Stomach (tissue), 8 donors: ENCODE measurements at regions not wholly inside any gene's neighbourhood (a gene's known extent, or its start where the extent isn't known, plus 50 kb on each side); places are given as distances from the start of the nearest gene placed in this dataset.

Experiments
- DNase-seq, 2 donors: peaks; one replicate each; pipeline versions ENCODE4 v3.0.0 to v3.0.0-alpha.2; 2013 to 2019
- H3K27ac ChIP-seq, 5 donors: fragments of 200-600 bp in 4 of 5; sonication (generic) in 4 of 5; one replicate each; pipeline ENCODE4 v1.5.1; 2013 to 2019; ENCODE audit warnings: mild to moderate bottlenecking in 1 of 5, moderate library complexity in 1 of 5
- H3K27me3 ChIP-seq, 3 donors: fragments of 200-600 bp; sonication (generic); one replicate each; pipeline ENCODE4 v1.5.1; 2017 to 2019; ENCODE audit warnings: mixed run types in 1 of 3
- H3K36me3 ChIP-seq, 4 donors: fragments of 200-600 bp; sonication (generic); 1 replicate in 3 of 4; 2 replicates in 1 of 4; pipeline ENCODE4 v1.5.1; 2016 to 2019
- H3K4me1 ChIP-seq, 4 donors: fragments of 200-600 bp; sonication (generic); one replicate each; pipeline ENCODE4 v1.5.1; 2016 to 2019
- H3K4me3 ChIP-seq, 4 donors: fragments of 200-600 bp; sonication (generic) in 3 of 4; one replicate each; pipeline ENCODE4 v1.5.1; 2016 to 2019; ENCODE audit warnings: mild to moderate bottlenecking in 1 of 4
- H3K9me3 ChIP-seq, 4 donors: fragments of 200-600 bp; sonication (generic); one replicate each; pipeline ENCODE4 v1.5.1; 2016 to 2019
- EP300 ChIP-seq: sonication (generic); formaldehyde crosslinking; IDR thresholded peaks from one replicate; pipeline ENCODE4 v1.6.1; 2017; ENCODE audit warnings: antibody characterized with exemption
- POLR2A ChIP-seq, 4 donors: fragments of 450-650 bp; IDR thresholded peaks; one replicate each; pipeline ENCODE4 v1.6.1; 2016; ENCODE audit warnings: antibody characterized with exemption in 4 of 4, control low read depth in 2 of 4, mild to moderate bottlenecking in 1 of 4, moderate library complexity in 1 of 4
- POLR2AphosphoS5 ChIP-seq, 3 donors: sonication (generic); formaldehyde crosslinking; IDR thresholded peaks; one replicate each; pipeline ENCODE4 v1.6.1; 2016; ENCODE audit warnings: antibody characterized with exemption in 3 of 3
- WGBS, 5 donors: extraction: QIAGEN DNeasy Blood & Tissue Kit in 3 of 5; methylation state at CpG; one replicate each; pipeline versions ENCODE4 v1.1.5 to v1.1.7; 2013 to 2018; 5-methylcytosine and 5-hydroxymethylcytosine counted together
- intact Hi-C: fragments of 100-400 bp; cut with DNase I; formaldehyde crosslinking; loops from one replicate; pipeline ENCODE4 v1.15.1; 2023; ENCODE audit warnings: low total_unique reads
- TF ChIP-seq, protein P1 (sequence below), 7 experiments: fragments of 450-650 bp in 4 of 7; fragments of 200-600 bp in 3 of 7; sonication (generic) in 3 of 7; IDR thresholded peaks; one replicate each; pipeline ENCODE4 v1.5.1; 2016 to 2019; ENCODE audit warnings: antibody characterized with exemption in 7 of 7, control low read depth in 2 of 7, mild to moderate bottlenecking in 1 of 7
- donor health status: healthy with polysubstance abuse.
- donor health status: Bipolar disorder and iron deficiency.
- donor health status: healthy.

DNA sequence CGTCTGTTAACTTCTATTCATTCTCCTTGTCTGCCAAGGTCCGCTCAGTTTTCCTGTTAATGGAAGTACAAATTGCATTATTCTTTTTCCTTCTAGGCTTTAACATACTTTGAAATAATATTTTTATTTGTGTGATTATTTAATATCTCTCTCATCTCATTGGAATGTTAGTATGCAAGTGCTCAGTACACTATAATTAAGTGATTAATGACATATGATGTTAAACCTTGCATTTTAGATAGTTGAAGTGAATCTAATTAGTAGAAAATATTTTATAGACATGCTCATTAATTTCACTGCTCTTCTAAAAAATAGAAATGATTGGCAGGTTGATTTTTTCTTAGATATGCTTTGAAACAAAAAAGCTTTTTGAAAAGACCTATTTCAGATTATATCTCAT is 1079.8 kb downstream of the RAPGEF2 start:
- DNase-seq, result no peak
- TF ChIP-seq POLR2A (IDR thresholded peaks at IDR 0.05), result no peak
- no peak for TF ChIP-seq EP300
- TF ChIP-seq POLR2AphosphoS5 (IDR thresholded peaks at IDR 0.05), result no peak
- TF ChIP-seq, protein P1, sequence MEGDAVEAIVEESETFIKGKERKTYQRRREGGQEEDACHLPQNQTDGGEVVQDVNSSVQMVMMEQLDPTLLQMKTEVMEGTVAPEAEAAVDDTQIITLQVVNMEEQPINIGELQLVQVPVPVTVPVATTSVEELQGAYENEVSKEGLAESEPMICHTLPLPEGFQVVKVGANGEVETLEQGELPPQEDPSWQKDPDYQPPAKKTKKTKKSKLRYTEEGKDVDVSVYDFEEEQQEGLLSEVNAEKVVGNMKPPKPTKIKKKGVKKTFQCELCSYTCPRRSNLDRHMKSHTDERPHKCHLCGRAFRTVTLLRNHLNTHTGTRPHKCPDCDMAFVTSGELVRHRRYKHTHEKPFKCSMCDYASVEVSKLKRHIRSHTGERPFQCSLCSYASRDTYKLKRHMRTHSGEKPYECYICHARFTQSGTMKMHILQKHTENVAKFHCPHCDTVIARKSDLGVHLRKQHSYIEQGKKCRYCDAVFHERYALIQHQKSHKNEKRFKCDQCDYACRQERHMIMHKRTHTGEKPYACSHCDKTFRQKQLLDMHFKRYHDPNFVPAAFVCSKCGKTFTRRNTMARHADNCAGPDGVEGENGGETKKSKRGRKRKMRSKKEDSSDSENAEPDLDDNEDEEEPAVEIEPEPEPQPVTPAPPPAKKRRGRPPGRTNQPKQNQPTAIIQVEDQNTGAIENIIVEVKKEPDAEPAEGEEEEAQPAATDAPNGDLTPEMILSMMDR (IDR thresholded peaks at IDR 0.05), result no peak
- no peaks in the 10 kb centered on the region for H3K4me1 ChIP-seq
- WGBS, 5 donors, result 74 to 93% (median 88%) methylated on average over 2 of the region's 2 CpGs
- no peak overlapping the region for H3K27ac ChIP-seq
- intact Hi-C loops, result no loop called here
- H3K36me3 ChIP-seq, result no peaks in the 10 kb centered on the region
- H3K4me3 ChIP-seq, result no peak overlapping the region
- no peaks in the 10 kb centered on the region for H3K27me3 ChIP-seq
- H3K9me3 ChIP-seq, result no peaks in the 10 kb centered on the region

DNA sequence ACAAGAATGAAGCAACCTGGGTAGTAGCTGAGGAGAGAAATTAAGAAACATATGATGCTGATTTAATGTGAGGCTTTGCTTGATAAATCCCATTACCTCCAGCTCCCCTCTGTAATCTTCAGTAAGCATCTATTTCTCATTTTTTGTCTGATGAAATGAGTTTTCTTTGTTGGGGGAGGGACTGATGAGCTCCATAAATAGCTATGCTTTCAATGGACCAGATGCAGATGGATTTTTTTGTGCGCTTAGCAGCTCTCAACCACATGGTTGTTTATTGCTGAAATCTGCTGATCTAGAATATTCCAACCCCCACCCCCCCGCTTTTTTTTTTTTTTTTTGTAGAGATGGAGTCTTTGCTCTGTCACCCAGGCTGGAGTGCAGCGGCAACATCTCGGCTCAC is 1082.0 kb downstream of the RAPGEF2 start:
- intact Hi-C loops, result no loop called here
- DNase-seq, result no peak
- TF ChIP-seq, protein P1 (IDR thresholded peaks at IDR 0.05), result no peak
- no peak for TF ChIP-seq POLR2A (IDR thresholded peaks at IDR 0.05)
- no peak for TF ChIP-seq POLR2AphosphoS5 (IDR thresholded peaks at IDR 0.05)
- no peak for TF ChIP-seq EP300
- Histone ChIP-seq H3K36me3 (no peaks in the 10 kb centered on the region), H3K27me3 (no peaks in the 10 kb centered on the region), H3K27ac (no peak overlapping the region), H3K4me1 (no peaks in the 10 kb centered on the region), H3K9me3 (no peaks in the 10 kb centered on the region), H3K4me3 (no peak overlapping the region)
- WGBS, 5 donors, result 86 to 98% (median 91%) methylated on average over 4 of the region's 4 CpGs

DNA sequence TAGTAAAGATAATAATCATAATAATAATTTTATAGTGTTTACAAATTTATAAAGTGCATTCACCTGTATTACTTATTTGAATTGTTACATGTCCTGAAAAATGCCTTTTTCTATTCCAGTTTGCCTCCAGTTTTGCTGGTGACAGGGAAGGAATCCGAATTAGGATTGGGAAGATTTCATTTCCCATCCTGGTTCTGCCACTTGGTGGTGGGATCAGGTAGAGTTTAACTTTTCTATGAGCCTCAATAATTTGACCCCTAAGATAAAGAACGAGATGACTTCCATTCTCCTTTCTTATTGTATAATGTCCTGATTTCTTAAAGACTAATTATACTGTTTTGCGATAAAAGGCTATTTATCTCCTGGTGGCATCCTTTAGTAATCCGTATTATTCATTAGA is 1090.9 kb downstream of the RAPGEF2 start:
- DNase-seq, result no peak
- H3K27me3 ChIP-seq, result no peaks in the 10 kb centered on the region
- intact Hi-C loops, result no loop called here
- H3K36me3 ChIP-seq, result no peaks in the 10 kb centered on the region
- no peaks in the 10 kb centered on the region for H3K4me1 ChIP-seq
- H3K27ac ChIP-seq, result no peak overlapping the region
- H3K9me3 ChIP-seq, result no peaks in the 10 kb centered on the region
- WGBS, 5 donors, result 80 to 83% (median 80%) methylated on average over 4 of the region's 4 CpGs
- H3K4me3 ChIP-seq, result no peak overlapping the region
- TF ChIP-seq EP300, result no peak
- no peak for TF ChIP-seq POLR2AphosphoS5 (IDR thresholded peaks at IDR 0.05)
- TF ChIP-seq, protein P1 (IDR thresholded peaks at IDR 0.05), result no peak
- no peak for TF ChIP-seq POLR2A (IDR thresholded peaks at IDR 0.05)

DNA sequence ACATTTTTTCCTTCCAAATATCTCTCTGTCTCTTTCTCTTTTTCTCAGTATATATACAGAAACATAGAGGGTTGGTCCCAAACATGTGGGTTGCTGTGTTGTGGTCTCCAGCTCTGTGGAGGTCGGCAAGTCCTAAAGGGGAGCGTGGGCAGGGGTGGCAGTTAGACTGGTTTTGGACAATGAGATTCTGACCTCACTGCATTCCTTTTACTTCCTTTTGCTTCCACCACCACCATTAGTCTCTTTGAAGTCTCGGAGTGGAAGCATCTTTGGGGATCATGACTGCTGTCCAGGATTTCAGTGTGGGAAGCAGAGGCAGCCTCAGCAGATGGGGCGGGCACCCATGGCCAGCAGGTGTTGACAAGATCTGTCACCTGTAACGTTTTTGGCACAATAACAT is 1091.8 kb downstream of the RAPGEF2 start:
- DNase-seq, result no peak
- Histone ChIP-seq H3K36me3 (no peaks in the 10 kb centered on the region), H3K9me3 (peaks cover 0 to 6% (median under 1%) of the 10 kb centered on the region in 4 donors), H3K27ac (no peak overlapping the region), H3K4me3 (no peak overlapping the region), H3K4me1 (no peaks in the 10 kb centered on the region), H3K27me3 (no peaks in the 10 kb centered on the region)
- TF ChIP-seq POLR2AphosphoS5 (IDR thresholded peaks at IDR 0.05) (no peak), EP300 (no peak), POLR2A (IDR thresholded peaks at IDR 0.05) (no peak)
- TF ChIP-seq, protein P1 (IDR thresholded peaks at IDR 0.05), result no peak
- 67 to 75% (median 73%) methylated on average over 5 of the region's 5 CpGs for WGBS, 5 donors
- intact Hi-C loops, result no loop called here
